ENCODE measurements at regions not wholly inside any gene's neighbourhood (a gene's known extent, or its start where the extent isn't known, plus 50 kb on each side); places are given as distances from the start of the nearest gene placed in this dataset.

GRCh38 chr6:145080651-145081050, 654.7 kb downstream of the EPM2A start:
- Mint-ChIP-seq H3K36me3 (ENCODE audit: insufficient read depth, unreplicated experiment) (no peaks in the 10 kb centered on the region), H3K27ac (ENCODE audit: unreplicated experiment) (no peak overlapping the region), H3K4me3 (ENCODE audit: low read depth, unreplicated experiment) (no peak overlapping the region), H3K4me1 (ENCODE audit: low read depth, unreplicated experiment) (peaks cover 3% of the 10 kb centered on the region), H3K9me3 (ENCODE audit: low read depth, unreplicated experiment) (no peaks in the 10 kb centered on the region), H3K27me3 (ENCODE audit: unreplicated experiment) (no peaks in the 10 kb centered on the region)
- TF ChIP-seq, protein P1, sequence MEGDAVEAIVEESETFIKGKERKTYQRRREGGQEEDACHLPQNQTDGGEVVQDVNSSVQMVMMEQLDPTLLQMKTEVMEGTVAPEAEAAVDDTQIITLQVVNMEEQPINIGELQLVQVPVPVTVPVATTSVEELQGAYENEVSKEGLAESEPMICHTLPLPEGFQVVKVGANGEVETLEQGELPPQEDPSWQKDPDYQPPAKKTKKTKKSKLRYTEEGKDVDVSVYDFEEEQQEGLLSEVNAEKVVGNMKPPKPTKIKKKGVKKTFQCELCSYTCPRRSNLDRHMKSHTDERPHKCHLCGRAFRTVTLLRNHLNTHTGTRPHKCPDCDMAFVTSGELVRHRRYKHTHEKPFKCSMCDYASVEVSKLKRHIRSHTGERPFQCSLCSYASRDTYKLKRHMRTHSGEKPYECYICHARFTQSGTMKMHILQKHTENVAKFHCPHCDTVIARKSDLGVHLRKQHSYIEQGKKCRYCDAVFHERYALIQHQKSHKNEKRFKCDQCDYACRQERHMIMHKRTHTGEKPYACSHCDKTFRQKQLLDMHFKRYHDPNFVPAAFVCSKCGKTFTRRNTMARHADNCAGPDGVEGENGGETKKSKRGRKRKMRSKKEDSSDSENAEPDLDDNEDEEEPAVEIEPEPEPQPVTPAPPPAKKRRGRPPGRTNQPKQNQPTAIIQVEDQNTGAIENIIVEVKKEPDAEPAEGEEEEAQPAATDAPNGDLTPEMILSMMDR (IDR thresholded peaks at IDR 0.05; ENCODE audit: unreplicated experiment): no peak
- no peak for DNase-seq
- CTCF ChIA-PET: no interaction called here
- intact Hi-C loops (cut with micrococcal nuclease; ENCODE audit: unreplicated experiment): no loop called here
- BruUV-seq (replicated peaks): no TSS peak

DNA sequence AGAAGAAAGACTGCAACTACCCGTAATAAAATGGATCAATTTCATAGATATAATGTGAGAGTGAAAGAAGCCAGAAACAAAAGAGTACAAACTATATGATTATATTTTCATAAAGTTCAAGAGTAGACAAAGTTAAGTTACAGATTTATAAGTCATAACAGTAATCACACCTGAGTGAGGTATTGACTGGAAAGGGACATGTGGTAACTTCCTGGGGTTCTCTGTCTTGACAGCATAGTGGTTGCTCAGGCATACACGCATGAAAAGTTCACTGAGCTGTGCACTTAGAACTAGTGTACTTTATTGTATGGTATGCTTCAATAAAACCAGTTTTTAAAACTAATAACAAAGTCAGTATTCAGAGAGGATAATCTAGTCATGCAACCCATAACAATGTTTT, 653.6 kb downstream of the EPM2A start:
- no peaks in the 10 kb centered on the region for H3K36me3 Mint-ChIP-seq (ENCODE audit: insufficient read depth, unreplicated experiment)
- no peaks in the 10 kb centered on the region for H3K9me3 Mint-ChIP-seq (ENCODE audit: low read depth, unreplicated experiment)

DNA sequence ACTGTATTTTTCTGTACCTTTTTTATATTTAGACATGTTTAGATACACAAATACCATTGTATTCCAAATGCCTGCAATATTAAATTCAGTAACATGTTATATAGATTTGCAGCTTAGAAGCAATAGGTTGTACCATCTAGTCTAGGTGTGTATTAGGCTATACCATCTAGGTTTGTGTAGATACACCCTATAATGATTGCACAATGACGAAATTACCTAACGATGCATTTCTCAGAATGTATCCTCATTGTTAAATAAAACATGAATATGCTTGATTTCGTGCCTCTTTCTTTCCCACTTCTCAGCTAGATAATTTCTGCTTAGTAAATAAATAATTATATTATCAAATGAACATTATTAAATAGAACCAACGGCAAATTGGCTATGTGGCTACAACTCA, 653.0 kb downstream of the EPM2A start:
- DNase-seq: no peak
- no peaks in the 10 kb centered on the region for H3K4me1 Mint-ChIP-seq (ENCODE audit: low read depth, unreplicated experiment)
- H3K36me3 Mint-ChIP-seq (ENCODE audit: insufficient read depth, unreplicated experiment): no peaks in the 10 kb centered on the region
- no peak overlapping the region for H3K27ac Mint-ChIP-seq (ENCODE audit: unreplicated experiment)
- H3K9me3 Mint-ChIP-seq (ENCODE audit: low read depth, unreplicated experiment): no peaks in the 10 kb centered on the region
- H3K4me3 Mint-ChIP-seq (ENCODE audit: low read depth, unreplicated experiment): no peak overlapping the region
- H3K27me3 Mint-ChIP-seq (ENCODE audit: unreplicated experiment): no peaks in the 10 kb centered on the region
- BruUV-seq (replicated peaks): no TSS peak
- TF ChIP-seq, protein P1 (IDR thresholded peaks at IDR 0.05; ENCODE audit: unreplicated experiment): no peak
- intact Hi-C loops (cut with micrococcal nuclease; ENCODE audit: unreplicated experiment): no loop called here
- CTCF ChIA-PET: no interaction called here

More for the DNA sequence above, 653.6 kb downstream of the EPM2A start:
- CTCF ChIA-PET: no interaction called here
- Mint-ChIP-seq H3K4me3 (ENCODE audit: low read depth, unreplicated experiment) (no peak overlapping the region), H3K27ac (ENCODE audit: unreplicated experiment) (no peak overlapping the region), H3K27me3 (ENCODE audit: unreplicated experiment) (no peaks in the 10 kb centered on the region), H3K4me1 (ENCODE audit: low read depth, unreplicated experiment) (no peaks in the 10 kb centered on the region)
- DNase-seq: no peak
- TF ChIP-seq, protein P1 (IDR thresholded peaks at IDR 0.05; ENCODE audit: unreplicated experiment): no peak
- intact Hi-C loops (cut with micrococcal nuclease; ENCODE audit: unreplicated experiment): no loop called here
- BruUV-seq (replicated peaks): no TSS peak

GRCh38 chr6:145086197-145086596, 649.1 kb downstream of the EPM2A start:
- TF ChIP-seq, protein P1 (IDR thresholded peaks at IDR 0.05; ENCODE audit: unreplicated experiment): no peak
- DNase-seq: no peak
- H3K27me3 Mint-ChIP-seq (ENCODE audit: unreplicated experiment): no peaks in the 10 kb centered on the region
- H3K36me3 Mint-ChIP-seq (ENCODE audit: insufficient read depth, unreplicated experiment): no peaks in the 10 kb centered on the region
- H3K4me1 Mint-ChIP-seq (ENCODE audit: low read depth, unreplicated experiment): no peaks in the 10 kb centered on the region
- intact Hi-C loops (cut with micrococcal nuclease; ENCODE audit: unreplicated experiment): no loop called here
- CTCF ChIA-PET: no interaction called here
- H3K27ac Mint-ChIP-seq (ENCODE audit: unreplicated experiment): no peak overlapping the region
- no peaks in the 10 kb centered on the region for H3K9me3 Mint-ChIP-seq (ENCODE audit: low read depth, unreplicated experiment)
- H3K4me3 Mint-ChIP-seq (ENCODE audit: low read depth, unreplicated experiment): no peak overlapping the region
- no TSS peak for BruUV-seq (replicated peaks)

DNA sequence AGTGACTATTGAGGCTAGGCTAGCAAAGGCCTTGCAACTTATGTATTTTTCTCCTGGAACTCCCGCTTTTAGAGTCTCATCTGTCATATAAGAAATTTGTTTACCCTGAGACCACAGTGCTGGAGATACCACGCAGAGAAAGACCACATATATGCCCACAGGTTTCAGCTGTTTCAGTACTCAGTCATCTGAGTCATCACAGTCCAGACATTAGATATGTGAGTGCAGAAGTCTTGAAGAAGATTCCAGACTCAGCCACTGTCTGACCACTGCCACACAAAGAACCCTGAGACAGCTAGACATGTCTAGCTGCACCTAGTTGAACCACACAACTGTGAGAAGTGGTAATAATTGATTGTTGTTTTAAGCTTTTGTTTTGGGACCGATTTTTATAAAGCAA, 648.3 kb downstream of the EPM2A start:
- no peak overlapping the region for H3K27ac Mint-ChIP-seq (ENCODE audit: unreplicated experiment)
- H3K27me3 Mint-ChIP-seq (ENCODE audit: unreplicated experiment): no peaks in the 10 kb centered on the region

More for the DNA sequence above, 648.3 kb downstream of the EPM2A start:
- no peaks in the 10 kb centered on the region for H3K4me1 Mint-ChIP-seq (ENCODE audit: low read depth, unreplicated experiment)
- CTCF ChIA-PET: no interaction called here
- no peak for DNase-seq
- H3K4me3 Mint-ChIP-seq (ENCODE audit: low read depth, unreplicated experiment): no peak overlapping the region
- intact Hi-C loops (cut with micrococcal nuclease; ENCODE audit: unreplicated experiment): no loop called here
- TF ChIP-seq, protein P1 (IDR thresholded peaks at IDR 0.05; ENCODE audit: unreplicated experiment): no peak
- no peaks in the 10 kb centered on the region for H3K36me3 Mint-ChIP-seq (ENCODE audit: insufficient read depth, unreplicated experiment)
- H3K9me3 Mint-ChIP-seq (ENCODE audit: low read depth, unreplicated experiment): no peaks in the 10 kb centered on the region
- BruUV-seq (replicated peaks): no TSS peak
